GM13977 (cell line): ENCODE measurements at regions not wholly inside any gene's neighbourhood (a gene's known extent, or its start where the extent isn't known, plus 50 kb on each side); places are given as distances from the start of the nearest gene placed in this dataset.
A peak's percentile ranks its signal among the peaks of the same experiment; 100 is the strongest.

Experiments used
- DNase-seq: peaks from one replicate; pipeline ENCODE4 v3.0.0; 2012; ENCODE audit warnings: low spot score
- CTCF ChIP-seq: IDR thresholded peaks from 2 replicates; pipeline ENCODE4 v1.5.1; 2012; ENCODE audit warnings: mild to moderate bottlenecking, control low read depth; ENCODE audit not compliant: insufficient read depth; ENCODE audit errors: extremely low read depth, missing control alignments
- in situ Hi-C: fragments of 300-500 bp; cut with MboI; formaldehyde crosslinking; loops from one replicate; pipeline ENCODE4 v1.12.0; 2022; ENCODE audit warnings: low sequenced_read_pairs, low pct_unique_long_range_greater_than_20kb, mixed read lengths, inconsistent platforms; ENCODE audit not compliant: unreplicated experiment

DNA sequence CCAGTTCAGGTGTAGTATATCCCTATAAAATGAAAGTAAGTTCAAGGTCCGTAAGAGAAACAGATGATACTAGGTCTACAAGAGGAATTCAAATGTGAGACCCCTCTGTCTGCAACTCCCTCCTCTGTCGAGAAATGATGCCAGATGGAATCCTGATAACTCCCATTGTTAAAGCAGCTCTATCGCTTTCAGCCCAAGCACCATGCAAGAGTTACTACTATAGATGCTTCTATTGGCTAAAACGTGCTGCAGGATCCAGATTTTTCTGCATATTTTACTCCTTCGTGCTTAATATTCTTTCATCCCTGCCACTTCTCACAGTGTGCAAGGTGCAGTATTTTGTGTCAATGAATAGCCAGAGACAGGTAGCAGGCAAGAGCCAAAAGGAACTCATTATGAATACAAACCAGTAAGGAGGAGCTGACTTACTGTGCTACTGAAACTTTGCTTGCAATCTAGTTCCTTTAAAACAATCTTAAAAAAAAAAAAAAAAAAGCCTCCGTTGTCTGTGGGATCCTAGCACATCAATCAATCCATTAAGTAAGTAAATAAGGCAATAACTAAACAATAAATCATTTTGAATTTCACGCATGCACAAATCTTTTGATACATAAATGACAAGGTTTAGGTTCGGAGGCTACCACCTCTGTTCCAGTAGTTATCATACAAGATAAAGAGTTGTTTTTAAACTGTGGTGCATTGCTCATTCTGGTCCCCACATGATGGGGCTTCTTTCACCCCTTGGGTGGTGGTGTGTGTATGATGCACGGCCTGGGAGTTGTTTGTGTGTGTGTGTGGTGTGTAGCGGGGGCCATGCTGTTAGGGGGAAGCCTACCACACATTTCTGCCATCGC lies 151.1 kb upstream of the MPDZ start:
- no peak for DNase-seq
- TF ChIP-seq CTCF: no peak
- in situ Hi-C loops: no loop called here

DNA sequence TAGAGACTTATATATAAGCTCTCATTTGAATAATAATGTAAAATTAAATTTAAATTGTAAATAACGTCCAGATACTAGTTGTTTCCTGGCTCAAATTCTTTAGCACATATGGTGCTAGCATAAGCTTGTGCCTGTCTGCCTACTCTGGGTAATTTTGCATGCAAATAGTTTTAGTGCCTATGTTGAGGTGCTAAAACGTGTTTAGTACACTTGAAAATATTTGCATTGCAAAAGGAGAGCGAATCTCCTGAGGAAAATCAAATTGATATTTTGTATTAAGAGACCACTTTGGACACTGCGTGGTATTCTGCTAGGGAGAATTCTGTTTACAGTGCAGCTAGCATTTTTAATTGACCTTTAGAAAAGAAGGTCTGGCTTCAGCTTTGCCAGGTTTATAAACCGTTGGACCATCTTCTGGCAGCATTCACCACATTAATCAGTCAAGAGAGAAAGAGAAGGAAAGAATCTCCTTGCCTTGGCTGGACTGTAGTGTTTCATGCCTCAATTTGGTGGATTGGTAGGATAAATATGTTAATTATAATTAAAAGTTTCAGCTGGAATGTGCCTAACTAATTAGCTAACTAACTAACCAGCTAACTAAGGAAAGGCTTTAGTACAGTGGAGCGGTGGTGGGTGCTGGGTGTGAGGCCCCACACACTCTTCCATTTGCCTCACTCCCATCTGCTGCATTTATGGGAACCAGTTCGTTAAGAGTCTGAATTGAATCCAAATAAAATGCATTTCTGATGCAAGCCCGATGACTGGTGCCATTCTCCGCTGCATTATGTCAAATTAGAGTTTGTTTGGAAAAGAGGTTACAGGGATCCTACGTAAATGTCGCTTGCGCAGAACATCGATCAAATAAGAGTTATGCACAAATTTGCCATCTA lies 150.1 kb upstream of the MPDZ start:
- TF ChIP-seq CTCF: no peak
- no peak for DNase-seq
- in situ Hi-C loops: loop anchor here (10.0 kb wide), 1 partner anchor 925 kb away; no protein-coding TSS in a partner anchor

DNA sequence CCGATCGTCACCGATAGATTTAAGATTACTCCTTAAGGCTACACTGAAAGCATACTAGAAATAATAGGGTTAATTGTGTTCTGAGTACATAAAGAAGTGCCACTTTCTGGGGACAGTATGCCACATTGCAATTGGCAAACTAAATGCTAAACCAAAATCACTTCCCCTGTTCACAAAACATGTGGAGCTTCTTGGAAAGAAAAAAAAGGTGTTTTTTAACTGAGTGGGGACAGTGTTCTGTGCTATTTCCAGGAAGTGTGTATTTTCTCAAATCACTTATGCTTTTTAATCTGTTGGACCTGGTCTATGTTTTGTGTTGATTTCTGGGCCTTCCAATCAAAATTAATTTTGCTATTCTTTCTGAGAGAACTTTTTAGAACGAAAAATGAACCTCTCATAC lies 149.3 kb upstream of the MPDZ start:
- TF ChIP-seq CTCF: no peak
- in situ Hi-C loops: loop anchor here (10.0 kb wide), 1 partner anchor 926 kb away; no protein-coding TSS in a partner anchor
- no peak for DNase-seq

GRCh38 chr9:13427587-13427986 lies 148.1 kb upstream of the MPDZ start:
- in situ Hi-C loops: loop anchor here (10.0 kb wide), 1 partner anchor 927 kb away; no protein-coding TSS in a partner anchor

DNA sequence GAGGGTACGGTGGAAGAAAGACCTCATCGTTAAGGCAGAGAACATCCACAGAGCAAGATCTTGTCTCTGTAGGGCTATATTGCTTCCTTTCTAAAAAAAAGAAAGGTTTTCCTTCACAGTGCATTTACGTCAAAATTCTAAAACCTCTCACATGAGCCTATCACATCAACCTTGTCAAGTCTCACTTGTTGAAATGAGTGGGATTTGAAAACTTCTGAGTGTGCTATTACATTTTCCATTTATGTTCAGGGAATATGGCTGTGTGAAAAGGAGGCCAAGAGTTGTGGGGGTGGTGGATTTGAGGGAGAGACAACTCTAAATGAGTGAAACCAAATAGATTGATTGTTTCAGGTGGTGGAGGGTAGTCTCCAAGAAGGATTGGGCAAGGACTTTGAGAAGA lies 147.1 kb upstream of the MPDZ start:
- no peak for TF ChIP-seq CTCF
- in situ Hi-C loops: loop anchor here (10.0 kb wide), 1 partner anchor 928 kb away; no protein-coding TSS in a partner anchor
- no peak for DNase-seq

More at GRCh38 chr9:13427587-13427986, 148.1 kb upstream of the MPDZ start:
- TF ChIP-seq CTCF: peak; percentile 71
- DNase-seq: peak; percentile 37

DNA sequence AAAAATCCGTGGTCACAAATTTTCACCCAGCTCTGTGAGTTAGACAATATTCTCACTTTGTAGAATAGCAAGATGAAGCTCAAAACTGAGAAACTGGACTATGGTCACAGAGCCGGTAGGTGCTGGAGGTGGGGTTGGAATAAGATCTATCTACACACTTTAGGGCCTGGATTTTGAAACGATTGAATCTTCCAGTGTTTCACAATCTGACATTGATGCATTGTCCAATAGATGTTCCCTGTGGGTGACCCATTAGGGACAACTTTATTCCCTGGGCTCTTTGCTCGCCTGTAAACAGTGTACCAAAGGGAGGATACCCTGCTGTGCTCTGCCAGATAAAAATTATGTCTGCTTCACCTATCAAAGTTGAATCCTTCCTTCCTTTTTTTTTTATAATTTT lies 145.4 kb upstream of the MPDZ start:
- TF ChIP-seq CTCF: no peak
- DNase-seq: no peak
- in situ Hi-C loops: loop anchor here (10.0 kb wide), 1 partner anchor 930 kb away; no protein-coding TSS in a partner anchor
